ENCODE measurements at regions not wholly inside any gene's neighbourhood (a gene's known extent, or its start where the extent isn't known, plus 50 kb on each side); places are given as distances from the start of the nearest gene placed in this dataset.
"Not testable (repeated sequence)": the region's sequence is repeated elsewhere in the genome, so short reads cannot be mapped to it uniquely, and the experiment has no call there.

GRCh38 chr9:108050894-108051293, 561.3 kb upstream of the KLF4 start:
- Histone ChIP-seq H3K4me1 (peaks cover 16% of the 10 kb centered on the region), H3K27me3 (ENCODE audit: low read depth) (no peaks in the 10 kb centered on the region), H3K27ac (no peak overlapping the region), H3K9me3 (no peaks in the 10 kb centered on the region), H3K36me3 (no peaks in the 10 kb centered on the region), H3K4me3 (no peak overlapping the region)
- TF ChIP-seq CTCF (IDR thresholded peaks at IDR 0.05), result no peak
- DNase-seq (no peak), ATAC-seq (no peak)
- intact Hi-C loops (cut with DNase I), result no loop called here

- H3K27ac ChIP-seq, result no peak overlapping the region
- H3K36me3 ChIP-seq, result no peaks in the 10 kb centered on the region
- TF ChIP-seq CTCF (IDR thresholded peaks at IDR 0.05), result no peak
- intact Hi-C loops (cut with DNase I), result no loop called here
- no peaks in the 10 kb centered on the region for H3K9me3 ChIP-seq
- ATAC-seq (no peak), DNase-seq (no peak)
- no peak overlapping the region for H3K4me3 ChIP-seq
- H3K4me1 ChIP-seq, result peaks cover 15% of the 10 kb centered on the region
- H3K27me3 ChIP-seq (ENCODE audit: low read depth), result no peaks in the 10 kb centered on the region
These were observed 560.3 kb upstream of the KLF4 start for GRCh38 chr9:108049671-108050494.

- peaks cover 12% of the 10 kb centered on the region for H3K4me1 ChIP-seq
- intact Hi-C loops (cut with DNase I), result no loop called here
- H3K27ac ChIP-seq, result no peak overlapping the region
- ATAC-seq (no peak), DNase-seq (no peak)
- H3K9me3 ChIP-seq, result no peaks in the 10 kb centered on the region
- H3K27me3 ChIP-seq (ENCODE audit: low read depth), result no peaks in the 10 kb centered on the region
- H3K4me3 ChIP-seq, result no peak overlapping the region
- H3K36me3 ChIP-seq, result no peaks in the 10 kb centered on the region
- TF ChIP-seq CTCF (IDR thresholded peaks at IDR 0.05), result no peak
These were observed 559.5 kb upstream of the KLF4 start for GRCh38 chr9:108049026-108049607.

GRCh38 chr9:108048406-108049025, 558.9 kb upstream of the KLF4 start:
- Histone ChIP-seq H3K36me3 (no peaks in the 10 kb centered on the region), H3K27me3 (ENCODE audit: low read depth) (no peaks in the 10 kb centered on the region), H3K27ac (no peak overlapping the region), H3K4me1 (peaks cover 6% of the 10 kb centered on the region), H3K9me3 (no peaks in the 10 kb centered on the region), H3K4me3 (no peak overlapping the region)
- DNase-seq (no peak), ATAC-seq (no peak)
- TF ChIP-seq CTCF (IDR thresholded peaks at IDR 0.05), result no peak
- intact Hi-C loops (cut with DNase I), result no loop called here

- intact Hi-C loops (cut with DNase I); H3K9me3 ChIP-seq; H3K27ac ChIP-seq; H3K27me3 ChIP-seq (ENCODE audit: low read depth); DNase-seq; H3K4me1 ChIP-seq; ATAC-seq; H3K4me3 ChIP-seq; H3K36me3 ChIP-seq: not testable (repeated sequence)
These were observed 558.2 kb upstream of the KLF4 start for GRCh38 chr9:108047777-108048176.

GRCh38 chr9:108047264-108047663, 557.7 kb upstream of the KLF4 start:
- Histone ChIP-seq H3K27ac (no peak overlapping the region), H3K36me3 (no peaks in the 10 kb centered on the region), H3K4me1 (no peaks in the 10 kb centered on the region), H3K4me3 (no peak overlapping the region), H3K27me3 (ENCODE audit: low read depth) (no peaks in the 10 kb centered on the region), H3K9me3 (no peaks in the 10 kb centered on the region)
- TF ChIP-seq CTCF (IDR thresholded peaks at IDR 0.05), result no peak
- ATAC-seq (no peak), DNase-seq (no peak)
- intact Hi-C loops (cut with DNase I), result no loop called here

Data from lower lobe of right lung (tissue), 2 donors.